Mesodermal cell (in vitro differentiated cells): ENCODE measurements at regions not wholly inside any gene's neighbourhood (a gene's known extent, or its start where the extent isn't known, plus 50 kb on each side); places are given as distances from the start of the nearest gene placed in this dataset.

Source experiments
- H3K27ac ChIP-seq: 2 replicates; pipeline ENCODE4 v1.7.0; 2013; ENCODE audit warnings: mild to moderate bottlenecking, low read depth, low read length, moderate library complexity; ENCODE audit not compliant: severe bottlenecking
- H3K36me3 ChIP-seq: 2 replicates; pipeline ENCODE4 v1.7.1; 2013; ENCODE audit warnings: mild to moderate bottlenecking, low read length, moderate library complexity; ENCODE audit not compliant: control insufficient read depth, insufficient read depth
- H3K4me1 ChIP-seq: one replicate; pipeline ENCODE4 v1.7.1; 2013; ENCODE audit warnings: mild to moderate bottlenecking, low read length; ENCODE audit not compliant: insufficient read depth, control insufficient read depth, poor library complexity, severe bottlenecking
- H3K4me3 ChIP-seq: 2 replicates; pipeline ENCODE4 v1.7.0; 2013; ENCODE audit warnings: low read length, control low read depth, mild to moderate bottlenecking; ENCODE audit not compliant: insufficient read depth, poor library complexity, severe bottlenecking; ENCODE audit errors: extremely low read depth
- H3K9me3 ChIP-seq: 2 replicates; pipeline ENCODE4 v1.7.1; 2013; ENCODE audit warnings: mild to moderate bottlenecking, low read length, moderate library complexity; ENCODE audit not compliant: control insufficient read depth
- WGBS, 2 experiments: methylation state at CpG; one replicate each; pipeline ENCODE4 v1.1.5; 2013; ENCODE audit warnings: missing lambda C conversion rate in 2 of 2; ENCODE audit not compliant: insufficient coverage in 2 of 2; 5-methylcytosine and 5-hydroxymethylcytosine counted together

DNA sequence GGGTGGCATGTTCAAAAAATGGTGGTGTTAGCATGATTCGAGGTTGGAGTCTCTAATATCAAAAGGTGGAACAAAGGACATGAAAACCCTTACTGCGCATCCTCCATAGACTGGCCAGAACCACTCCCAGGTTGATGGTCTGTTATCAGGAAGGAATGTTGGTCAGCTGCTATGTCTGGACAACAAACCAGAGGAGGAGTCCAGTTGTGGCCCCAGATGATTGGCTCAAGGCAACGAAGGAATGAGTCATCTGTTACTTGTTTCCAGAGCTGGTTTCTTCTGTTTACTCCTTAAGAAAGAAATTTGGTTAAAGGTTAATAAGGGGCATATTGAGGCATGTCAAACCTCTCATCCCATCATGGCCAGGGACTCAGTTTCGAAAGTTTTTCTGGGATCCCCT is 56.8 kb upstream of the GRIA4 start:
- H3K9me3 ChIP-seq: no peaks in the 10 kb centered on the region
- WGBS, 2 experiments: 50 to 67% methylated on average over 2 to 3 of the region's 4 CpGs
- H3K4me3 ChIP-seq: no peak overlapping the region
- no peaks in the 10 kb centered on the region for H3K36me3 ChIP-seq
- H3K4me1 ChIP-seq: no peaks in the 10 kb centered on the region
- no peak overlapping the region for H3K27ac ChIP-seq

DNA sequence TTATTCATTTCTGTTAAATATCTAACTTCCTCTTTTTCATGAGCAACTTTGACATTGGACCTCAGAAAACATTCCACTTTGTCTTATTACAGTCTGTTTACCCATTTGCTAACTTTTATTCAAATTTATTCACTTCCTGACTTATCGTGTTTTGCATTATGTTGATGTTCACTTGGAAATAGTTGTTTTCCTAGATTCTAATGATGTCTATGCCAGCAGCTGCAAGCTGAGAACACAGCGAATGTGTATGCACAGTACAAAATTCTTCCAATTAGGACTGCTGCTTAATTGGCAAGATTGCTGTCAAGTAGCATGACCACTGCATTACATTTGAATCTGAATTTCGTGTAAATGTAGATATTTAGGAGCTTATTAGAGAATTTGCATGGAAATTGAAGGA is 61.5 kb upstream of the GRIA4 start:
- Histone ChIP-seq H3K4me1 (no peaks in the 10 kb centered on the region), H3K27ac (no peak overlapping the region), H3K9me3 (no peaks in the 10 kb centered on the region), H3K4me3 (no peak overlapping the region), H3K36me3 (no peaks in the 10 kb centered on the region)
- 63 to 92% methylated on average over 1 to 2 of the region's 3 CpGs for WGBS, 2 experiments

GRCh38 chr11:105538588-105538987 is 71.3 kb upstream of the GRIA4 start:
- Histone ChIP-seq H3K36me3 (no peaks in the 10 kb centered on the region), H3K4me1 (no peaks in the 10 kb centered on the region), H3K4me3 (no peak overlapping the region), H3K9me3 (no peaks in the 10 kb centered on the region), H3K27ac (no peak overlapping the region)
- WGBS, 2 experiments: 86 to 89% methylated on average over 3 of the region's 3 CpGs

DNA sequence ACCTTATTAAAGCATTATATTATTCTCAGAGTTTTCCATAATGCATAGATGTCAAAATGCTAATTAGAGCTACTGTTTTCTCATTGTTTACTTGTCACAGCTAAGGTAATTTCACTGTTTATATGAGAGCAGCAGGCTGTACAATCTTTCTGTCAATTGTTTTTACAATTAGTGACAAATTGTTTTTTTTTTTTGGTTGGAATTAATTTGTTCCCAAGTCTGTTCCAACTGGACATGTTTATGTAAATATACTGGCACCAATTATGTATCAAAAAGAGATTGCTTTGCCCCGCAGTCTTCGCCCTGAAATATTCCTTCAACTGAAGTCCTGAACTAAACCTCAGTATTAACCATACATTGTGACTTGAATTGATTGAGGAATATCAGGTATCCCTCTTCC is 72.3 kb upstream of the GRIA4 start:
- H3K36me3 ChIP-seq: no peaks in the 10 kb centered on the region
- no peaks in the 10 kb centered on the region for H3K4me1 ChIP-seq
- no peak overlapping the region for H3K4me3 ChIP-seq
- WGBS, 2 experiments: no CpG with 5 or more reads among the region's 2 CpGs
- H3K9me3 ChIP-seq: no peaks in the 10 kb centered on the region
- no peak overlapping the region for H3K27ac ChIP-seq

DNA sequence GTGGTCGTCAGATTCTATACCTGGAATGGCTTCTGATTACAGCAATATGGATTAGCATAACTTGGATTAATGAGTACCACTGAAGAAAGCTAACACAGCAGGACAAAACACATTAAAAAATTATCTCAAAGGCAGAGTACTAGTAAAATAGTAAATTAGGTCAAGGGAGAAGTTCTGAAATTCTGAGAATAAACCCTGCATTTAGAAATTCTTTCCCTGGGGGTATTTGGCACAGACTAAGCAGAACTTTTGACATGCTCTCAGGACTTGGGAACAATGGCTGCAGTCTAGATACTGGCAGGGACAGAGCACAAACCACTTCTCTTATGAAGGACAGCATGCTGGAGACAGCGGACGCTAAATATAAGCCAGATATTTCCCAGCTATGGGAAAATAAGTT is 85.6 kb upstream of the GRIA4 start:
- Histone ChIP-seq H3K36me3 (no peaks in the 10 kb centered on the region), H3K4me1 (no peaks in the 10 kb centered on the region), H3K27ac (no peak overlapping the region), H3K4me3 (no peak overlapping the region), H3K9me3 (no peaks in the 10 kb centered on the region)
- WGBS, 2 experiments: 73% methylated on average over 1 of the region's 3 CpGs; no CpG with 5 or more reads in 1 of the 2 experiments

GRCh38 chr11:105520706-105521345 is 89.0 kb upstream of the GRIA4 start:
- Histone ChIP-seq H3K9me3 (no peaks in the 10 kb centered on the region), H3K36me3 (no peaks in the 10 kb centered on the region), H3K27ac (no peak overlapping the region), H3K4me3 (no peak overlapping the region), H3K4me1 (no peaks in the 10 kb centered on the region)
- 97 to 100% methylated on average over 2 to 3 of the region's 4 CpGs for WGBS, 2 experiments

DNA sequence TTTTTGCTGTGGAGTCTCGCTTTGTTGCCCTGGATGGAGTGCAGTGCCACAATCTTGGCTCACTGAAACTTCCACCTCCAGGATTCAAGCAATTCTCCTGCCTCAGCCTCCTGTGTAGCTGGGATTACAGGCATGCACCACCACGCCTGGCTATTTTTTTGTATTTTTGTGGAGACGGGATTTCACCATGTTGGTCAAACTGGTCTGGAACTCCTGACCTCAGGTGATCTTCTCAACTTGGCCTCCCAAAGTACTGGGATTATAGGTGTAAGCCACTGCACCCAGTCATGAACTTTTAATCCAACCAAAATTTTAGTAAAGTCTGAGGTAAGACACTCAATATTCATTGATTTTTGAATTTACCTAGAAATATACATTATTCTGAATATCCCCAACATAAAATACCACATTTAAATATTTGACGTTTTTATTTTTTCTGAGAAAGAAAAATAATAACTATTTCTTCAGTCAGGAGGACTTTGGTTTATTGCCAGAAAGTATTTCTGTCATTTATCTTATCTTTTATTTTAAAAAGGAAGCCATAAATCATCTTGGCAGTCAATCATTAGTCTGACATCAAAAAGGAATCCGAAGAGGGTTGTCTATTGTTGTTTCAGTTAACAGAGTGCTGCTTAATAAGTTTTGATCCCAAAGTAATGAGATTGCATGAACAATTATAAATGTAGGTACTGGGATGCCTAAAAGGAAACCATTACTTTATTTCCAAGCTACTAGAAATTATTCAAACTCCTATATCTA is 102.2 kb upstream of the GRIA4 start:
- Histone ChIP-seq H3K4me1 (no peaks in the 10 kb centered on the region), H3K9me3 (no peaks in the 10 kb centered on the region), H3K4me3 (no peak overlapping the region), H3K36me3 (no peaks in the 10 kb centered on the region), H3K27ac (no peak overlapping the region)
- 67% methylated on average over 1 of the region's 5 CpGs; no CpG with 5 or more reads in 1 of the 2 experiments for WGBS, 2 experiments

GRCh38 chr11:105492010-105492409 is 117.9 kb upstream of the GRIA4 start:
- H3K4me3 ChIP-seq: no peak overlapping the region
- no peak overlapping the region for H3K27ac ChIP-seq
- H3K9me3 ChIP-seq: no peaks in the 10 kb centered on the region
- WGBS, 2 experiments: no CpG with 5 or more reads among the region's 1 CpG
- no peaks in the 10 kb centered on the region for H3K4me1 ChIP-seq
- H3K36me3 ChIP-seq: no peaks in the 10 kb centered on the region

GRCh38 chr11:105491394-105491793 is 118.5 kb upstream of the GRIA4 start:
- Histone ChIP-seq H3K4me1 (no peaks in the 10 kb centered on the region), H3K36me3 (no peaks in the 10 kb centered on the region), H3K9me3 (no peaks in the 10 kb centered on the region), H3K4me3 (no peak overlapping the region), H3K27ac (no peak overlapping the region)
- no CpG with 5 or more reads among the region's 1 CpG for WGBS, 2 experiments

- Histone ChIP-seq H3K36me3 (no peaks in the 10 kb centered on the region), H3K27ac (no peak overlapping the region), H3K9me3 (no peaks in the 10 kb centered on the region), H3K4me1 (no peaks in the 10 kb centered on the region), H3K4me3 (no peak overlapping the region)
- WGBS, 2 experiments: no CpG with 5 or more reads among the region's 1 CpG
Measured at GRCh38 chr11:105490333-105490732, 119.5 kb upstream of the GRIA4 start.

GRCh38 chr11:105489446-105489845 is 120.4 kb upstream of the GRIA4 start:
- WGBS, 2 experiments: 70 to 98% methylated on average over 2 to 4 of the region's 4 CpGs
- Histone ChIP-seq H3K36me3 (no peaks in the 10 kb centered on the region), H3K4me1 (no peaks in the 10 kb centered on the region), H3K27ac (no peak overlapping the region), H3K9me3 (no peaks in the 10 kb centered on the region), H3K4me3 (no peak overlapping the region)
